Tibial artery (tissue), 4 donors: ENCODE measurements at regions not wholly inside any gene's neighbourhood (a gene's known extent, or its start where the extent isn't known, plus 50 kb on each side); places are given as distances from the start of the nearest gene placed in this dataset.

Source experiments
- DNase-seq, 2 donors: peaks; one replicate each; pipeline ENCODE4 v3.0.0-alpha.2; 2019
- H3K27ac ChIP-seq, 2 donors: fragments of 200-600 bp; sonication (generic) in 1 of 2; 1 replicate in 1 of 2; 2 replicates in 1 of 2; pipeline ENCODE4 v1.5.1; 2018 to 2019; ENCODE audit warnings: mild to moderate bottlenecking in 1 of 2
- H3K27me3 ChIP-seq, 2 donors: fragments of 200-600 bp; sonication (generic) in 1 of 2; one replicate each; pipeline versions ENCODE4 v1.5.1 to v1.6.0; 2016 to 2019
- H3K36me3 ChIP-seq, 3 donors: fragments of 200-600 bp; sonication (generic) in 2 of 3; one replicate each; pipeline ENCODE4 v1.5.1; 2016 to 2019; ENCODE audit warnings: mild to moderate bottlenecking in 2 of 3
- H3K4me1 ChIP-seq, 4 donors: fragments of 200-600 bp; sonication (generic) in 2 of 4; 1 replicate in 3 of 4; 2 replicates in 1 of 4; pipeline ENCODE4 v1.5.1; 2016 to 2019
- H3K4me3 ChIP-seq, 2 donors: fragments of 200-600 bp; sonication (generic) in 1 of 2; 1 replicate in 1 of 2; 2 replicates in 1 of 2; pipeline ENCODE4 v1.5.1; 2018 to 2019; ENCODE audit warnings: mild to moderate bottlenecking in 2 of 2
- H3K9me3 ChIP-seq, 3 donors: fragments of 200-600 bp; sonication (generic) in 1 of 3; one replicate each; pipeline ENCODE4 v1.5.1; 2016 to 2019
- intact Hi-C: fragments of 100-400 bp; cut with DNase I; formaldehyde crosslinking; loops from one replicate; pipeline ENCODE4 v1.15.0; 2023; ENCODE audit warnings: low total_unique reads
- TF ChIP-seq, protein P1 (sequence below), 2 experiments: fragments of 200-600 bp in 1 of 2; fragments of 450-650 bp in 1 of 2; IDR thresholded peaks; one replicate each; pipeline ENCODE4 v1.5.1; 2017 to 2019; ENCODE audit warnings: antibody characterized with exemption in 2 of 2, mild to moderate bottlenecking in 1 of 2, moderate library complexity in 1 of 2

GRCh38 chr21:28489162-28489561, 503.5 kb downstream of the LTN1 start:
- DNase-seq, result no peak
- Histone ChIP-seq H3K4me3 (no peak overlapping the region), H3K4me1 (peaks cover 0 to 53% (median 17%) of the 10 kb centered on the region in 4 donors), H3K27ac (peak overlapping the region; percentile 66 to 68), H3K27me3 (no peaks in the 10 kb centered on the region), H3K9me3 (no peaks in the 10 kb centered on the region), H3K36me3 (no peaks in the 10 kb centered on the region)
- intact Hi-C loops, result no loop called here
- TF ChIP-seq, protein P1, sequence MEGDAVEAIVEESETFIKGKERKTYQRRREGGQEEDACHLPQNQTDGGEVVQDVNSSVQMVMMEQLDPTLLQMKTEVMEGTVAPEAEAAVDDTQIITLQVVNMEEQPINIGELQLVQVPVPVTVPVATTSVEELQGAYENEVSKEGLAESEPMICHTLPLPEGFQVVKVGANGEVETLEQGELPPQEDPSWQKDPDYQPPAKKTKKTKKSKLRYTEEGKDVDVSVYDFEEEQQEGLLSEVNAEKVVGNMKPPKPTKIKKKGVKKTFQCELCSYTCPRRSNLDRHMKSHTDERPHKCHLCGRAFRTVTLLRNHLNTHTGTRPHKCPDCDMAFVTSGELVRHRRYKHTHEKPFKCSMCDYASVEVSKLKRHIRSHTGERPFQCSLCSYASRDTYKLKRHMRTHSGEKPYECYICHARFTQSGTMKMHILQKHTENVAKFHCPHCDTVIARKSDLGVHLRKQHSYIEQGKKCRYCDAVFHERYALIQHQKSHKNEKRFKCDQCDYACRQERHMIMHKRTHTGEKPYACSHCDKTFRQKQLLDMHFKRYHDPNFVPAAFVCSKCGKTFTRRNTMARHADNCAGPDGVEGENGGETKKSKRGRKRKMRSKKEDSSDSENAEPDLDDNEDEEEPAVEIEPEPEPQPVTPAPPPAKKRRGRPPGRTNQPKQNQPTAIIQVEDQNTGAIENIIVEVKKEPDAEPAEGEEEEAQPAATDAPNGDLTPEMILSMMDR (IDR thresholded peaks at IDR 0.05), result no peak

DNA sequence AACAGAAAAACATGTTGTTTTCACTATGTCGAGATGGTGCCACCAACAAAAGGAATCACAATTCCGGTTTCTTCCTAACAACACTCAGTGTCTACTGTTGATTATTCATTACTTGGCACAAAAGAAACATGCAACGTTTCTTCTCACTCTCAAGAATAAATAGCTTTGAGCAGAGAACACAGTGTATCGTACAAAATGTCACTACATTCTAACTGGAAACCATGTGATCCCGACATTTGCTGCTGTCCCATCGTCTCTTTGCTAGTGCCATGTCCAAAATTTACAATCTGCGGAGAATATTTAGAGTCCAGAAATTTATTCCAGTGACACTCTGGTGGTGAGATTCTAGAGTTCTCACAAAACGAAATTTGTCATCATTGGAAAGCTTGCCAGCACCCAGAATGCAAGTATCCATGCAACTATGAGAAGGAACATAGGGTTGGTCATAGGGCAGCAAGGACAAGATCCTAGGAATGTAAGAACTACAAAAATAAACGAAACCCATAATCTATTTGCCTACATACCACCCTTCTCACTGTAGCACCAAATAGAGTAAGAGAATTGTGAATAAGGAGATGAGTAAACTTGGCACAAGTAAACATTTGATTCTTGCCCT, 505.1 kb downstream of the LTN1 start:
- intact Hi-C loops, result no loop called here
- Histone ChIP-seq H3K27ac (peak overlapping the region; percentile 66 to 68), H3K27me3 (no peaks in the 10 kb centered on the region), H3K4me1 (peaks cover 0 to 62% (median 17%) of the 10 kb centered on the region in 4 donors), H3K36me3 (no peaks in the 10 kb centered on the region), H3K9me3 (no peaks in the 10 kb centered on the region), H3K4me3 (no peak overlapping the region)
- TF ChIP-seq, protein P1 (IDR thresholded peaks at IDR 0.05), result no peak
- no peak for DNase-seq

- Histone ChIP-seq H3K9me3 (no peaks in the 10 kb centered on the region), H3K27me3 (no peaks in the 10 kb centered on the region), H3K4me3 (no peak overlapping the region), H3K4me1 (peaks cover 0 to 61% (median 17%) of the 10 kb centered on the region in 4 donors), H3K36me3 (no peaks in the 10 kb centered on the region), H3K27ac (peak overlapping the region; percentile 68 to 73)
- no peak for DNase-seq
- TF ChIP-seq, protein P1 (IDR thresholded peaks at IDR 0.05), result no peak
- intact Hi-C loops, result no loop called here
Observed at GRCh38 chr21:28485301-28486022, 507.2 kb downstream of the LTN1 start.

GRCh38 chr21:28483301-28484035, 509.2 kb downstream of the LTN1 start:
- Histone ChIP-seq H3K27me3 (no peaks in the 10 kb centered on the region), H3K9me3 (no peaks in the 10 kb centered on the region), H3K36me3 (no peaks in the 10 kb centered on the region), H3K4me1 (peaks cover 0 to 41% (median 8%) of the 10 kb centered on the region in 4 donors), H3K27ac (no peak overlapping the region), H3K4me3 (no peak overlapping the region)
- intact Hi-C loops, result no loop called here
- TF ChIP-seq, protein P1 (IDR thresholded peaks at IDR 0.05), result no peak
- DNase-seq, result no peak

DNA sequence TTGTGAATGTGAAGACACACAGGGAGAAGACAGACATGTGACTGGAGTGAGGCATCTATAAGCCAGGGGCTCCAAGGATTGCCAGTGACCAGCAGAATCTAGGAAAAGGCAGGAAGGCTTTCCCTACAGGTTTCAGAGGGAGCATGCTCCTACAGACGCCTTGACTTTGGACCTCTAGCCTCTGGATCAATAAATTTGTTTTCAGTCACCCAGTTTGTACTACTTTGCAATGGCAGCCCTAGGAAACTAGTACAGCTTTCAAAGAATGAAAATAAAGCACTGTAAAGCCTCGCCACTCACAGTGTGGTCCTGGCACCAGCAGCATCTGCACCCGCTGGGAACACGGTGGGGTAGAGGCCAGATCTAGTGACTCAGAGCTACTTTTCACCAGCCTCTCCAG, 510.0 kb downstream of the LTN1 start:
- intact Hi-C loops, result no loop called here

More for the DNA sequence above, 510.0 kb downstream of the LTN1 start:
- Histone ChIP-seq H3K27me3 (no peaks in the 10 kb centered on the region), H3K36me3 (no peaks in the 10 kb centered on the region), H3K9me3 (no peaks in the 10 kb centered on the region), H3K4me3 (no peak overlapping the region), H3K4me1 (peaks cover 0 to 33% (median 4%) of the 10 kb centered on the region in 4 donors), H3K27ac (no peak overlapping the region)
- TF ChIP-seq, protein P1 (IDR thresholded peaks at IDR 0.05), result no peak
- DNase-seq, result no peak
